ENCODE measurements at regions not wholly inside any gene's neighbourhood (a gene's known extent, or its start where the extent isn't known, plus 50 kb on each side); places are given as distances from the start of the nearest gene placed in this dataset.

DNA sequence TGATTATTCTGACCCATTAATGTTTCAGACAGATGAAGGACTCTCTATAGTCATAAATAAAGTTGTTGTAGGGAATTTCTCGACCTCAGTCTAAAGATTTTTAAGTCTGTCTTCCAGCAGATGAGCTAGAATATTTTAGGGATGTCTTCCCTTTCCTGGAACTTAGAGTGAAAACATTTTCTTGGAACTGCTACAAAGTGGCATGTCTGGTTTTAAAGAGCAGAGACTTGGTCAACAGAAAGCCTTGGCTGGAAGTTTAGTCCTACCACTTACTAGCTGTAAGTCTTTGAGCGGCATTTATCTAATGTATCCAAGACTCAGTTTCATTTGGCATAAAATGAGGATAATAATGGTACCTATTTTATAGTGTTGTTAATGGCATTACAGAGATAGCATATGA lies 120.0 kb upstream of the TGFBR2 start:
- Histone ChIP-seq H3K9me3 (ENCODE audit: low read length) (no peaks in the 10 kb centered on the region), H3K9ac (ENCODE audit: low read length) (no peak overlapping the region), H2AFZ (ENCODE audit: low read depth, low read length) (no peak overlapping the region), H4K20me1 (ENCODE audit: insufficient read depth) (no peaks in the 10 kb centered on the region), H3K4me2 (ENCODE audit: low read length) (no peak overlapping the region), H3K36me3 (ENCODE audit: insufficient read depth, low read length) (no peaks in the 10 kb centered on the region), H3K27me3 (ENCODE audit: insufficient read depth, low read depth, low read length) (no peaks in the 10 kb centered on the region), H3K4me3 (ENCODE audit: low read length) (no peak overlapping the region), H3K9me2 (ENCODE audit: insufficient read depth, low read length) (no peaks in the 10 kb centered on the region), H3K79me2 (replicated peaks; ENCODE audit: insufficient read depth, low read length) (no peaks in the 10 kb centered on the region), H3F3A (ENCODE audit: insufficient read depth, low read length, poor library complexity, severe bottlenecking) (no peaks in the 10 kb centered on the region), H3K27ac (ENCODE audit: low read length) (no peak overlapping the region)
- TF ChIP-seq SMC3 (conservative IDR thresholded peaks at IDR 0.05; ENCODE audit: poor library complexity): no peak
- no peak for TF ChIP-seq REST (IDR thresholded peaks at IDR 0.05; ENCODE audit: borderline replicate concordance)
- TF ChIP-seq, protein P1, sequence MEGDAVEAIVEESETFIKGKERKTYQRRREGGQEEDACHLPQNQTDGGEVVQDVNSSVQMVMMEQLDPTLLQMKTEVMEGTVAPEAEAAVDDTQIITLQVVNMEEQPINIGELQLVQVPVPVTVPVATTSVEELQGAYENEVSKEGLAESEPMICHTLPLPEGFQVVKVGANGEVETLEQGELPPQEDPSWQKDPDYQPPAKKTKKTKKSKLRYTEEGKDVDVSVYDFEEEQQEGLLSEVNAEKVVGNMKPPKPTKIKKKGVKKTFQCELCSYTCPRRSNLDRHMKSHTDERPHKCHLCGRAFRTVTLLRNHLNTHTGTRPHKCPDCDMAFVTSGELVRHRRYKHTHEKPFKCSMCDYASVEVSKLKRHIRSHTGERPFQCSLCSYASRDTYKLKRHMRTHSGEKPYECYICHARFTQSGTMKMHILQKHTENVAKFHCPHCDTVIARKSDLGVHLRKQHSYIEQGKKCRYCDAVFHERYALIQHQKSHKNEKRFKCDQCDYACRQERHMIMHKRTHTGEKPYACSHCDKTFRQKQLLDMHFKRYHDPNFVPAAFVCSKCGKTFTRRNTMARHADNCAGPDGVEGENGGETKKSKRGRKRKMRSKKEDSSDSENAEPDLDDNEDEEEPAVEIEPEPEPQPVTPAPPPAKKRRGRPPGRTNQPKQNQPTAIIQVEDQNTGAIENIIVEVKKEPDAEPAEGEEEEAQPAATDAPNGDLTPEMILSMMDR (IDR thresholded peaks at IDR 0.05; ENCODE audit: poor library complexity, severe bottlenecking): no peak
- TF ChIP-seq TAF1 (IDR thresholded peaks at IDR 0.05; ENCODE audit: low read depth): no peak
- no peak for TF ChIP-seq EZH2 (IDR thresholded peaks at IDR 0.05; ENCODE audit: borderline replicate concordance, insufficient read depth, low read length, poor library complexity, severe bottlenecking)
- no peak for TF ChIP-seq RAD21 (conservative IDR thresholded peaks at IDR 0.05)
- TF ChIP-seq MXI1 (conservative IDR thresholded peaks at IDR 0.05; ENCODE audit: poor library complexity, severe bottlenecking): no peak
- TF ChIP-seq POLR2AphosphoS5 (IDR thresholded peaks at IDR 0.05): no peak
- no peak for TF ChIP-seq EP300 (conservative IDR thresholded peaks at IDR 0.05; ENCODE audit: poor library complexity, severe bottlenecking)

DNA sequence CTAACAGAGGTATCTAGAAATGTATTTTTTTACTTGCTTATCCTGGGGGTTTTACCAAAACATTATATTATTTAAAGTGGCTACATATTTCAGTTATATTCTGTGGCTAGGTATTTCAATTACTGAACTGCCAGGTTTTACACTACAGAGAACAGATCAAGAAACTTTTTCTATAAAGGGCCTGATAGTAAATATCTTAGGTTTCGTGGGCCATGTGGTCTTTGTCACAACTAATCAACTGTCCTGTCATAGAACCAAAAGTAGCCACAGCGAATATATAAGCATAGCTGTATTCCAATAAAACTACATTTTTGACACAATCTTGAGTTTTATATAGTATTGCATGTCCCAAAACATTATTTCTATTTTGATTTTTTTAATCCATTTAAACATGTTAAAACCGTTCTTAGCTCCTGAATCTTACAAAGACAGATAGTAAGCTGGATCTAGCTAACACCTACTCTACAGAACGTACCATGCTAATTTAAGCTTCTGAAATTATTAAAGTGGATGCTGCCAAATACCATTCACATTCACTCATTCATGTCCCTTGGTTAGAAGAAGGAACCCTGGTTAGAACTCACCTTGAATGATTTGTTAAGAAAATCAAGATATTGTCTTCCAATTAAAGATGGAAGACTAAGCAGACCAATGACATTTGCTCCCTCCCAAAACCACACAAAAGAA lies 118.2 kb upstream of the TGFBR2 start:
- H3K36me3 ChIP-seq (ENCODE audit: insufficient read depth, low read length): no peaks in the 10 kb centered on the region
- no peaks in the 10 kb centered on the region for H3K79me2 ChIP-seq (replicated peaks; ENCODE audit: insufficient read depth, low read length)
- H3K9me2 ChIP-seq (ENCODE audit: insufficient read depth, low read length): no peaks in the 10 kb centered on the region
- no peak overlapping the region for H3K9ac ChIP-seq (ENCODE audit: low read length)
- no peaks in the 10 kb centered on the region for H3K9me3 ChIP-seq (ENCODE audit: low read length)
- no peak overlapping the region for H3K27ac ChIP-seq (ENCODE audit: low read length)
- no peaks in the 10 kb centered on the region for H3K27me3 ChIP-seq (ENCODE audit: insufficient read depth, low read depth, low read length)
- H3F3A ChIP-seq (ENCODE audit: insufficient read depth, low read length, poor library complexity, severe bottlenecking): no peaks in the 10 kb centered on the region
- no peak overlapping the region for H3K4me3 ChIP-seq (ENCODE audit: low read length)
- no peak overlapping the region for H3K4me2 ChIP-seq (ENCODE audit: low read length)
- TF ChIP-seq EZH2 (IDR thresholded peaks at IDR 0.05; ENCODE audit: borderline replicate concordance, insufficient read depth, low read length, poor library complexity, severe bottlenecking) (no peak), EP300 (conservative IDR thresholded peaks at IDR 0.05; ENCODE audit: poor library complexity, severe bottlenecking) (no peak), RAD21 (conservative IDR thresholded peaks at IDR 0.05) (no peak), POLR2AphosphoS5 (IDR thresholded peaks at IDR 0.05) (no peak), MXI1 (conservative IDR thresholded peaks at IDR 0.05; ENCODE audit: poor library complexity, severe bottlenecking) (no peak), REST (IDR thresholded peaks at IDR 0.05; ENCODE audit: borderline replicate concordance) (no peak), SMC3 (conservative IDR thresholded peaks at IDR 0.05; ENCODE audit: poor library complexity) (no peak), TAF1 (IDR thresholded peaks at IDR 0.05; ENCODE audit: low read depth) (no peak)
- TF ChIP-seq, protein P1 (IDR thresholded peaks at IDR 0.05; ENCODE audit: poor library complexity, severe bottlenecking): no peak
- H2AFZ ChIP-seq (ENCODE audit: low read depth, low read length): no peak overlapping the region
- no peaks in the 10 kb centered on the region for H4K20me1 ChIP-seq (ENCODE audit: insufficient read depth)

All from neural cell (in vitro differentiated cells).